Liver (tissue), 7 donors: ENCODE measurements at regions not wholly inside any gene's neighbourhood (a gene's known extent, or its start where the extent isn't known, plus 50 kb on each side); places are given as distances from the start of the nearest gene placed in this dataset.
A peak's percentile ranks its signal among the peaks of the same experiment; 100 is the strongest.

ENCODE experiments used
- DNase-seq: peaks from one replicate; pipeline ENCODE4 v3.0.0-alpha.2; 2017; ENCODE audit warnings: low spot score
- H3K27ac ChIP-seq, 2 donors: one replicate each; pipeline ENCODE4 v1.7.0; 2013; ENCODE audit warnings: inconsistent platforms in 2 of 2, low read length in 2 of 2, control low read depth in 1 of 2, low read depth in 1 of 2, mild to moderate bottlenecking in 1 of 2
- H3K27me3 ChIP-seq, 4 donors: one replicate each; pipeline versions ENCODE4 v1.6.1 to v1.7.0; 2013; ENCODE audit warnings: low read length in 3 of 4, inconsistent platforms in 1 of 4, mild to moderate bottlenecking in 1 of 4, moderate library complexity in 1 of 4; ENCODE audit not compliant: control insufficient read depth in 4 of 4, insufficient read depth in 4 of 4
- H3K36me3 ChIP-seq, 4 donors: one replicate each; pipeline versions ENCODE4 v1.6.1 to v1.7.0; 2013; ENCODE audit warnings: low read length in 3 of 4, mild to moderate bottlenecking in 3 of 4, low read depth in 1 of 4, moderate library complexity in 1 of 4; ENCODE audit not compliant: control insufficient read depth in 4 of 4, insufficient read depth in 3 of 4
- H3K4me1 ChIP-seq, 4 donors: one replicate each; pipeline versions ENCODE4 v1.6.1 to v1.7.0; 2013; ENCODE audit warnings: low read length in 3 of 4, mild to moderate bottlenecking in 3 of 4, moderate library complexity in 1 of 4; ENCODE audit not compliant: control insufficient read depth in 4 of 4, insufficient read depth in 4 of 4
- H3K4me3 ChIP-seq, 3 donors: one replicate each; pipeline versions ENCODE4 v1.6.1 to v1.7.0; 2013; ENCODE audit warnings: low read length in 3 of 3, control low read depth in 1 of 3, low read depth in 1 of 3, mild to moderate bottlenecking in 1 of 3
- H3K9ac ChIP-seq, 2 donors: one replicate each; pipeline ENCODE4 v1.7.0; 2013; ENCODE audit warnings: low read length in 2 of 2, mild to moderate bottlenecking in 2 of 2, moderate library complexity in 2 of 2, control low read depth in 1 of 2, low read depth in 1 of 2
- H3K9me3 ChIP-seq, 4 donors: one replicate each; pipeline versions ENCODE4 v1.6.1 to v1.7.0; 2013; ENCODE audit warnings: low read length in 3 of 4; ENCODE audit not compliant: control insufficient read depth in 4 of 4
- ATF3 ChIP-seq: IDR thresholded peaks from 2 replicates; pipeline ENCODE4 v1.6.1; 2016; ENCODE audit warnings: antibody characterized with exemption
- EGR1 ChIP-seq, 2 donors: IDR thresholded peaks; 2 replicates each; pipeline ENCODE4 v1.6.1; 2016 to 2018; ENCODE audit warnings: antibody characterized with exemption in 2 of 2, low read depth in 2 of 2
- FOXA1 ChIP-seq: IDR thresholded peaks from 2 replicates; pipeline ENCODE4 v1.6.1; 2016; ENCODE audit warnings: antibody characterized with exemption
- FOXA2 ChIP-seq: IDR thresholded peaks from 2 replicates; pipeline ENCODE4 v1.6.1; 2016; ENCODE audit warnings: antibody characterized with exemption
- GABPA ChIP-seq, 2 donors: IDR thresholded peaks in 1 of 2; conservative IDR thresholded peaks in 1 of 2; 2 replicates each; pipeline ENCODE4 v1.6.1; 2016; ENCODE audit warnings: antibody characterized with exemption in 2 of 2, mild to moderate bottlenecking in 1 of 2, moderate library complexity in 1 of 2
- HNF4A ChIP-seq, 2 donors: conservative IDR thresholded peaks; 2 replicates each; pipeline ENCODE4 v1.6.1; 2016; ENCODE audit warnings: antibody characterized with exemption in 2 of 2, mild to moderate bottlenecking in 2 of 2
- HNF4G ChIP-seq: IDR thresholded peaks from 2 replicates; pipeline ENCODE4 v1.6.1; 2016; ENCODE audit warnings: antibody characterized with exemption
- JUND ChIP-seq, 2 donors: IDR thresholded peaks; 2 replicates each; pipeline ENCODE4 v1.6.1; 2016; ENCODE audit warnings: antibody characterized with exemption in 2 of 2
- MAX ChIP-seq: IDR thresholded peaks from 2 replicates; pipeline ENCODE4 v1.6.1; 2016; ENCODE audit warnings: antibody characterized with exemption
- REST ChIP-seq: IDR thresholded peaks from 2 replicates; pipeline ENCODE4 v1.6.1; 2016; ENCODE audit warnings: antibody characterized with exemption, mild to moderate bottlenecking
- RXRA ChIP-seq, 2 donors: IDR thresholded peaks; 2 replicates each; pipeline ENCODE4 v1.6.1; 2017 to 2018; ENCODE audit warnings: antibody characterized with exemption in 2 of 2, mild to moderate bottlenecking in 1 of 2
- TAF1 ChIP-seq: conservative IDR thresholded peaks from 2 replicates; pipeline ENCODE4 v1.6.1; 2016; ENCODE audit warnings: antibody characterized with exemption, mild to moderate bottlenecking
- YY1 ChIP-seq: IDR thresholded peaks from 2 replicates; pipeline ENCODE4 v1.6.1; 2016; ENCODE audit warnings: antibody characterized with exemption, mild to moderate bottlenecking
- WGBS: extraction: QIAGEN DNeasy Blood & Tissue Kit; methylation state at CpG from one replicate; pipeline ENCODE4 v1.1.7; 2013; 5-methylcytosine and 5-hydroxymethylcytosine counted together
- donor health status: healthy.
- donor health status: healthy.
- donor health status: healthy.
- donor health status: healthy.

GRCh38 chr13:44117816-44118215 lies 238.1 kb downstream of the LACC1 start:
- peaks cover 3 to 18% (median 12%) of the 10 kb centered on the region in 4 donors for H3K4me1 ChIP-seq
- H3K9me3 ChIP-seq = no peaks in the 10 kb centered on the region
- no peak overlapping the region for H3K4me3 ChIP-seq
- no peaks in the 10 kb centered on the region for H3K36me3 ChIP-seq
- TF ChIP-seq HNF4A (conservative IDR thresholded peaks at IDR 0.05) (no peak), JUND (IDR thresholded peaks at IDR 0.05) (no peak), REST (no peak), GABPA (IDR thresholded peaks at IDR 0.05 in 1 of 2, conservative IDR thresholded peaks at IDR 0.05 in 1 of 2) (no peak), FOXA2 (no peak), FOXA1 (no peak)
- DNase-seq = no peak
- peak overlapping the region; percentile 13 to 59 for H3K27ac ChIP-seq
- no peaks in the 10 kb centered on the region for H3K27me3 ChIP-seq
- H3K9ac ChIP-seq = no peak overlapping the region
- WGBS = 69% methylated on average over 2 of the region's 2 CpGs

GRCh38 chr13:44118881-44119280 lies 239.2 kb downstream of the LACC1 start:
- TF ChIP-seq MAX (no peak), YY1 (no peak), TAF1 (no peak), HNF4G (no peak), RXRA (IDR thresholded peaks at IDR 0.05) (no peak), EGR1 (IDR thresholded peaks at IDR 0.05; ENCODE audit: low read depth in 2 of 2) (no peak), FOXA2 (no peak)
- peaks cover 0 to 4% (median 2%) of the 10 kb centered on the region in 4 donors for H3K9me3 ChIP-seq
- H3K4me3 ChIP-seq = no peak overlapping the region
- no peaks in the 10 kb centered on the region for H3K36me3 ChIP-seq
- no peak overlapping the region for H3K27ac ChIP-seq
- no peaks in the 10 kb centered on the region for H3K27me3 ChIP-seq
- H3K9ac ChIP-seq = no peak overlapping the region
- DNase-seq = no peak
- H3K4me1 ChIP-seq = peaks cover 3 to 16% (median 11%) of the 10 kb centered on the region in 4 donors

- Histone ChIP-seq H3K27me3 (no peaks in the 10 kb centered on the region), H3K36me3 (no peaks in the 10 kb centered on the region), H3K9ac (no peak overlapping the region), H3K4me1 (peaks cover 3 to 16% (median 11%) of the 10 kb centered on the region in 4 donors), H3K27ac (no peak overlapping the region), H3K9me3 (peaks cover 0 to 4% (median 2%) of the 10 kb centered on the region in 4 donors), H3K4me3 (no peak overlapping the region)
- no peak for TF ChIP-seq TAF1
- no peak for TF ChIP-seq RXRA (IDR thresholded peaks at IDR 0.05)
- no peak for TF ChIP-seq MAX
- TF ChIP-seq ATF3 = no peak
- no peak for TF ChIP-seq REST
- no peak for DNase-seq
- WGBS = 84% methylated on average over 2 of the region's 2 CpGs
These were observed 240.3 kb downstream of the LACC1 start for GRCh38 chr13:44120043-44120442.
